GM21825 (cell line): ENCODE measurements at regions not wholly inside any gene's neighbourhood (a gene's known extent, or its start where the extent isn't known, plus 50 kb on each side); places are given as distances from the start of the nearest gene placed in this dataset.

Source experiments
- ATAC-seq: cut with Tn5 transposase; IDR thresholded peaks from one replicate; pipeline ENCODE4 v1.9.1; 2021; ENCODE audit warnings: mild to moderate bottlenecking, moderate library complexity; ENCODE audit not compliant: unreplicated experiment

DNA sequence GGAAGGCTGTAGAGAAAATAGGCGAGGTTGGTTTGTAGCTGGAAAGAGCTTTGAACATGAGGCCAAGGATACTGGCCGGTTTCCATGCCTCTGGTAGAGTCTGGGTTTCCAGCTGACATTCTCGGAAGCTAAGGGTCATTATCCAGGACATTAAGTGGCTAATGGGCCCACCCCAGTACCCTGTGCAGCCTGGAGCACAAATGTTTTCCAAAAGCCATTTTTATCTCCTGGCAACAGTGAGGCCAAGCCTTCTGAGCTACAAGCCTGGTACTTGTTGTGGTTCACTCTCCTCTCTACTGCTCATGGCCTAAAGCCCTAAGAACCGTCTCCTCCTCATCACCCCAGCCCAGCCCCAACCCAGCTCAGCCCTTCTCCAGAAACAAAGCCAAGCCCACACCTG lies 122.9 kb downstream of the DMRTA2 start:
- ATAC-seq: no peak

DNA sequence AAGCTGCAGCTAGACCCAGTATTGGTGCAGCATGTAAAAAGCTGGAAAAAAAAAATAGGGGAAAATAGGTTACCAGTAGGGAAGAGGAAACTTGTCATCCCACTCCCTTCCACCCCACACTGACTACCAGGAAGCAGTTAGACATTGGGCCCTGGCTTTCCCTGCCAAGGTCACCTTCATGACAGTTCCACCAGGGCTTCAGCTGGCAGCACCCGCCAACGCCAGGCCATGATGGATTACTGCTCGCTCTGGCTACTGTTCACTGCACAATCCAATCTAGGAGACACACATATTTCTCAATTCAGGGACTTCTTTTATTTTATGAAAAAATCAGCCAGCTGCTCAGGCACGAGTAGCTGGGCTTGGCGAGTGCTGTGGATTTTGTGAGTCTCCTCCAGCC lies 127.7 kb downstream of the DMRTA2 start:
- ATAC-seq: no peak

DNA sequence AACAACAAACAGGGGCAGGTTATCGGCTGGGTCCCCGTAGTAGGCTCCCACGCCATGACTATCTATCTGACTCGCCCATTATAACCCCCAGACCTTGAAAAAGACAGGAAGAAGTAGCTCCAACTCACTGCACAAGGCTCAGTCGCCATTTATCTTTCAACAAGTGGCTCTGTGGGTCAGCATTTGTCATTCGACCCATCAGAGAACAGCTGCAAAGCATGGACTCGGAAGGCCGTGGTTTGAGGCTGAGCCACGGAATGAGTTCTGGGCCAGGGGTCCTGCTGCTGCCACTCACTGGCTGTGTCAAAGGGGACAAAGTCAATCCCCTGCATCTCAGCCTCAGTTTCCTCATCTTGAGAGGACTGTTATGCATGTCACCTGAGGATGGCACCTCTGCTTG lies 131.0 kb downstream of the DMRTA2 start:
- ATAC-seq: no peak

DNA sequence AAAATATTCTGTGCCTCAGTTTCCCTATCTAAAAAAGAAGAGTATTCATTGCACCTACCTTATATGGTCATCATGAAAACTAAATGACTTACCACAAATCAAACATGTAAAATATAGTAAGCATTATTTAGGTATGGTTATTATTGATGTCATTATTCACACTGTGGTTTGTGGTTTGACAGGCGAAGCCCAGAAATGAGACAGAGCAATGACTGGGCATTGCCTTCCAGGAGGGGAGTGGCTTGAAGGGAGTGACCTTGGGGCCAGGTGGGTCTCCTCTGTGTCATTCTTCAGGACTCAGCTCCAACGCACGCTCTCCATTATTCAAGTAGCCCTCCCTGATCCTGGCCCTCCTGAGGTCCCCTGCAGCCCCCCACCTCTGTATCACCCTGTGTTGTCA lies 133.7 kb downstream of the DMRTA2 start:
- ATAC-seq: no peak

DNA sequence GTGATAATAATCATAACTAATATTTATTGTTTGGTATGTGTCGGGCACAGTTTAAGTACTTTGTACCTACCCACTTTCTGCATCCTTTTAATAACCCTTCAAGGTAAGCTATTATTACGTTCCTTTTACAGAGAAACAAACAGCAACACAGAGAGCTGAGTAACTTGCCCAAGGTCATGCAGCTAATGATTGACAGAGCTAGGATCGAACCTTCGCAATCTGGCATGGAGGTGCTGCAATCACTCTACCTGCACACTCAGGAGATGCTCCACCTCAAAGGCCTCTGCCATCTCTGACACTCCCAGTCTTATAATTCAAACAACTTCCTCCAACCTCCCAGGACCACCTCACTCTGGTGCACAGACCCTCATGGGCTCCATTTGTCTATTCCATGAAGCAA lies 137.2 kb downstream of the DMRTA2 start:
- no peak for ATAC-seq

DNA sequence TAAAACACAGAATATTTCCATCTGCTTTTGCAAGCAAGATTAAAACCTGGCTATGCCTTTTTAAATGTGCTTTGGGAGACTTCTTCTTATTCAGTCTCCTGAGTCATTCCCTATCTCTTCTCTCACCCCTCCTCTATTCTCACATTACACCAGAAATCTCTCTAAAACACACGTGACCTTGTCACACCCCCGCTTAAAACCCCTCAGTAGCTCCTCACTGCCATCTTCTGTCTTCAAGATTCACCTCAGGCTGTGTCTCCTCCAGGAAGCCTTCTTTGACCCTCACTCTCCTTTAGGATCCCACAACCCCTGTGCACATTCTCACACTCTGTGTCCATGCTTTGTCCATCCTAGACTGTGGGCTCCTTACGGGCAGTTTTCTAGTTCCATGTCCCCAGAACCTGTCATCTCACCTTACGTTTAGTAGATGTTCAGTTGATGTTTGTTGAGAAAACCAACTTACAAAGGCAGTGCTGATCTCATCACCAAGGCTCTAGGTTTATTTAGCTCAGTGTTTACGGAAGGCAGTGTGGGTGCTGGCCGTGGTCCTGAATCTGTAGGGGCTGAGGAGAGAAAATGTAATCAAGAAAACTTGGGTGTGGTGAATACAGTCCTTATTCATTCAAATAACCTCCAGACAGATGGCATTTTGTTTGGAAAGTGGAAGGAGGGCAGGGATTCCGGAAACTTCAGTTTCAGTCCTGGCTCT lies 143.5 kb downstream of the DMRTA2 start:
- ATAC-seq: no peak

DNA sequence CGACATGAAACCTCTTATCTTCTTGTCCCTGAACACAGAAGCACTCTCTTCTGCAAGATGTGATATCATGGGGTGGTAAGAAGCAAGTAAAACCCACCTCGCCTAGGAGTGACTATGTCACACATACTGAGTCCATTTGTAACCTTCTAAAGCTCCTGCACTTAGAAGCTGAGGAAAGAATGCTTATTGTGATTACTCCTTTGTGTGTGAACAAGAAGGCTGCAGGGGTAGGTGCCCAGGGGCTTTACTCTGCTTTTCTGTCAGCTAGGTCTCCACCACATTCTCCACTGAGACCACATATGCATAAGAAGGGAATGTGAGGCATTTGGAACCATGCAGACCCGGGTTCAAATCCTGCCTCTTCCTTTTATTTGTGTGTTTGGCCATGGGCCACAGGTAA lies 144.3 kb downstream of the DMRTA2 start:
- no peak for ATAC-seq

DNA sequence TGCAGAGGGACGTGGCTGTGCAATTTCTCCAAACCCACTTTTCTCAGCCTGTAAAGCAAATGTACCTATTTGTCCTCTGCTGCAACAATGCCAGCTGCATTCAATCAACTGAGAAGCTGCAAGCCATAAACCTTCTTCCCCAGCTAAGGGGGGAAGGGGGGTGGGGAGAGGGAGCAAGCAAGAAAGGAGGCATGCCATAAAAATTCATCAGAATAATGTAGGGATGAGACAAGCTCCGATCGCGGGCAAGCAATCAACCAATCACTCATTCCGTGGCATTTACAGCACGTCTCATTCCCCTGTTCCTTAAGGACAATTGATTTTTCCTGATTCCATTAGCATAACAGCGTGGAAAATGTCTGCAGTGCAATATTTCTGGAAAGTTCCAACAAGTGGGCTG lies 144.8 kb downstream of the DMRTA2 start:
- ATAC-seq: no peak

DNA sequence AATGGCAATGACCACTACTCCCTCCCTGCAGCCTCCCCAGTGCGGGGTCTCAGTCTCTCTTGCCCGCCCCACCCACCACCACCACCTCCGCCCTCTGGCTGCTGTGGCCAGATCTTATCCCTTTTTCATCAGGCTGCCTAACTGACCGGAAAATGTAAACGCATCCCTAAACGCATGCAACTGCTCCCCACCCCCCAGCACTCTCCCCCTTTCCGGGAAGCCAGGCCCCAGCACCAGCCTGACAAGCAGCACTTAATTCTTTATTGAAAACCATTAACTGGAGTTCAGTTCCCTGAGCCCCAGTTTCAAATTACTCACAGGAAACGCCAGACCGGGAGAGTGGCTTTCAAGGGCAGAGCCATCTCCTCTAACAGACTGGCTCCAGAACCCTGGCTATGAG lies 147.7 kb downstream of the DMRTA2 start:
- no peak for ATAC-seq

DNA sequence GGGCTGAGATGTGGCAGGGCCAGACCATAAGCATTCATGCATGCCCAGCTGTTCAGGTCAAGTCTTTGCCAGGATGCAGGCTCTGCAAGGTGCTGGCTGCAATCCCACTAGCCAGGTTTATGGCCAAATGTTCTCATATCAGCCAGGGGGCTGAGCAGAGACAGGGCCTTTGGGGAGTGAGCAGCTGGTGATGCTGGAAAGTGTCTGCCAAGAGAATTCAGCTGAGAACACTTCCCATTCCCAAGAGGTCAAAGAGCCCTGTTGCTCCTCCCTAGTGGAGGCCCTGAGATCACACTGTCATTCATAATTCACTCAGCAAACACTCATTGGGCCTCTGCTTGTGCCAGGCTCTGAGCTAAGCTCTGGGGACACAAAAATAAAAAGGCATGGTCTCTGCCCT lies 150.3 kb downstream of the DMRTA2 start:
- ATAC-seq: no peak

DNA sequence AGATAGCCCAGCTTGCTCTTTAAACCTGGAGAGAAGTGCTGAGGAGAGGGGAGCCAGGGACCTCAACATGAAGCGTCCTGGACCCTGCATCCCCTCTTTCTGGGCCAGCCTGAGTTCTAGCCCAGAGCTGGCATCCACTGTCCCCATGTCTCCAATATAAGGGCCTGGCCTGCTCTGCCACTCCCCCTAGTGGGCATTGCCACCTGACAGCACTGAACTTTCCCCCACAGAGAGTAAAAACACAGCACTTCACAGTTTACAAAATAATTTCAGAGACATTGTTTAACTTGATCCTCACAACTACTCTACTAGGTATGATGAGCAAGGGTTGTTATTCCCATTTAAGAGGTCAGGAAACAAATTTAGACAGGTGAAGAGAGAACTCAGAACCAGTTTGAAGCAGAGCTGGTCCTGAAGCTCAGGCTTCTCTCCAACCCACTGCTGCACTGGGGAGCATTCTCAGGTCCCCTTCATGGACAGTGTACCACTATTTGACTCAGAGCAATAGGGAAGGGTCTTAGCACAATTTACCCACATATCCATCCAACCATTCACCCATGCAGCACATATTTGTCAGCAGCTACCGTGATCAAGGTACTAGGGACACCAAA lies 151.2 kb downstream of the DMRTA2 start:
- ATAC-seq: no peak

DNA sequence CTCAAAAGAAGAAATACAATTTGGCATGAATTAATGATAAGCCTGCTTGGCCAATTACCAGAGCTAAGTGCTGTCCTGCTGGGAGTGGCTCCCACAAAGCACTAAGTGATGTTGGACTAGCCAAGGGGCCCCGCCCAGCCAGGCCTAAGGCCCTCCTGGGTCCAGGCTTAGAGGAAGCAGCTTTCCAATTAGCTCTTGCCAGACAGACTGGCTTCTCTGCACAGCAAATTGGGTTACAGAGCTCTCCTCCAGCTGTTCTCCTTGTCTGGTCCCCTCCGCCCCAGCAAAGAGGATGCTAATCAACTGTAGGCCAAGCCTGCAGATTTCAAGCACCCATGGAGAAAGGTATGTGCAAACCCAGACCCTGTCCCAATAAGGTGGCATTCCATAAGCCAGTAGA lies 151.9 kb downstream of the DMRTA2 start:
- no peak for ATAC-seq

DNA sequence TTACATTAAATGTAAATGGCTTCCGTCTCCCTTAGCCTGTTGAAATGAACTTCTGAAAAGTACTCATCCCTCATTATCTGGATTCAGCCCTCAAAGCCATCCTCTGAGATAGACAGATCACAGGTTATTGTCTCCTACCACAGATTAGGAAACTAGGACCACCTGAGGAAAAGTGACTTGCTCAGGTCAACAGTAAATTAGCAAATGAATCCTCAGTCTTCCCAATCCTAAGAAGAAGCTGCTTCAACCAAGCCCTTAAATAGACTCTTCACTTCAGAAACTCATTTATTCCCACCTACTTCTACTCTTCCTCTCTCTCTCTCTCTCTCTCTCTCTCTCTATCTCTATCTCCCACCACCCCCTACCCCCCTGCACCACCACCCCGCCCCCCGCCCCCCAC lies 152.3 kb downstream of the DMRTA2 start:
- ATAC-seq: no peak

DNA sequence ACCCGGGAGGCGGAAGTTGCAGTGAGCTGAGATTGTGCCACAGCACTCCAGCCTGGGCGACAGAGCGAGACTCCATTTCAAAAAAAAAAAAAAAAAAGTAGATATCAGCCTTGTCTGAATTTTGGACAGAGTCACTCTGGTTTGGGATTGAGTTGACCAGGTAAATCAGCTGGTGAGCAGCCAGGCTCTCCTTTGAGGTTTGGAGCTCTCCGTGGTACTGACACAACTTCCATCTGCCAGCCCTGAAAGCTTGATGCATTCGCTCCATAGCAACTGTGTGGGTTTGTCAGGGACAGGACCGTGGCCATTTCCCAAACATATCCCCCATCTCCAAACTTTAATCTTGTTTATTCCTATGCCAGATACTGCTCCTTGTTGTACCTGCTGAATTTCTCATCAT lies 155.2 kb downstream of the DMRTA2 start:
- ATAC-seq: no peak

DNA sequence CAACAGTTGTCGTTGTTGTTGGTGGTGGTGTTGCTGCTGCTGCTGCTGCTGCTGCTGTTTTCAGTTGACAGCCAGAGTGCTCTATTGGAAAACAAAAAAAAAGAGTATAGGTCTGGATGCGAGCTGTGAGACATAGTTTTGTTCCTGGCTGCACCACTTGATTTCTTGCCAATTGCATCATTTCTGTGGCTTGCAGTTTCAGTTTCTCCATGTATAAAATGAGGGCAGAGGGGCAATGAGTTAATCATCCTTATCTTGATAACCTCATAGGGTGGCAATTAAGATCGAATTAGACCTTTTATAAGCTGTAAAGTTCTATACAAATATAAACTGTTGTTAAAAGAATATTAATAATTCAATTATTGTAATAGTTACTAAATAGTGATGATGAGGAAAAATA lies 156.7 kb downstream of the DMRTA2 start:
- ATAC-seq: no peak

DNA sequence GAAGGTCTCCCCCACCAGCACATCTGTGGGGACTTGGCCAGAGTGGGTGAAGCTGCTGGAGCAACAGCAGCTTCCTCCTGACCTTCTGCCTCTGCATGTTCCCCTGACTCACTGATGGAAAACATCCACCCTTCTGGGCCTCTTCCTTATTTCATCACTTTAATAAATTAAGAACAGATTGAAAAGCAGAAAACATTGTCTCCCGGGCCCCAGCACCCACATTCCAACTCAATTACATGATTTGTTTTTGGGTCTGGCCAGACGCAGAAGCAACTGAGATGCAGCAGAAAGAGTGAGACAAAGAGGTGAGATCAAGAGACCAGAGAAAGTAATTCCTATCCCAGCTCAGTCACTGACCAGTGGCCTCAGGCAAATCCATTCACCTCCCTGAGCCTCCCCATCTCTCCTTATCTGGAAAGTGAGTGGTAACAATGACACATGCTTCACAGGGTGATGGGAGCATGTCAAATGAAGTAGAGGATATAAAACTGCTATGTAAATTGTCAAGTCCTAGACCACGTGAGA lies 157.1 kb downstream of the ELAVL4 start:
- no peak for ATAC-seq

DNA sequence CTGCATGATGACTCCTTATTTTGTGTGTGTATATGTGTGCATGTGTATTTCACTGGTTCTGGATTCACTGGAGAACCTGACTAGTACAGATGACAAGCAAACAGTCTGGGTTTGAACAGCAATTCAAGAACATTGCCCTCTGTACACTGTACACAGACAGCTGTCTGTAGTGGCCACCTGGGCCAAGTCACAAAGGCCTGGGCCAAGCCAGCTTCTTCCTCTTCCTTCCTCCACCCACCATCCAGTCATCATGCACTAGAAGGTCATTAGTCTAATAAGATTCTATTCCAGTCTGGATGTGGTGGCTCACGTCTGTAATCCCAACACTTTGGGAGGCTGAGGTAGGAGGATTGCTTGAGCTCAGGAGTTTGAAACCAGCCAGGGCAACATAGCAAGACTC lies 155.9 kb downstream of the ELAVL4 start:
- ATAC-seq: no peak

DNA sequence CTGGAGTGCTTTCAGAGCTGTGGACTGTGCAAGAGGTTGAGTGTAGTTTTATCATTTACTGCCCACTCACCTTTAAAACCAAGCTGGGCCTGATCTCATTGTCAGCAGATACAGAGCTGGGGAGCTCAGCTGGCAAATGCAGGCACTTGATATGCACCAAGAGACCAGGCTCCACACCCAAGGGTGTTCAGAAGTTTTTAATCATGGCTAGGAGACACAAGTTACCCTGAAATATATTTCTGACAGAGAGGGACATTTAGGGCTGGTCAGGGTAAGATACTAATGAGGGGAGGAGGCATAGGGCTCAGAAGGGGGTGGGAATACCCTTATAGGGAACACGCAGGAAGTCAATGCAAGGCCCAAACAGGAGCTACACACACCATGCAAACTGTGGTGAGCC lies 153.7 kb downstream of the ELAVL4 start:
- ATAC-seq: no peak

DNA sequence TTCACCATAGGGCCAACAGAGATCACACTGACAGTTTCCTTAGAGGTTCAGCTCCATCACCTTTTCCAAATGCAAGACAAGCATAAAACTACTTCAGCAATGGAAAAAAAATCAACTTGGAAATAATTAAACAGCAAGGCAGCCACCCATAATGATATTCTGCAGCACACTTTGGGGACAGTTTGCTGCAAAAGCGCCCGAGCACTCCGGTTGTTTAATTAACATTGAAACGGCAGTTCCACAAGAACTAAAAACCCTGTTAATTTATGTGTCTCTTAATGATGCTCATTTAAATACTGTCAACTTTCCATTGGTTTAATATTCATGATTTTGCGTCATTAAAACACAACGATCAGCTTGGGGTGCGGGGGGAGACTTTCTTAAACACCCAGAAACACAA lies 153.2 kb downstream of the ELAVL4 start:
- no peak for ATAC-seq

DNA sequence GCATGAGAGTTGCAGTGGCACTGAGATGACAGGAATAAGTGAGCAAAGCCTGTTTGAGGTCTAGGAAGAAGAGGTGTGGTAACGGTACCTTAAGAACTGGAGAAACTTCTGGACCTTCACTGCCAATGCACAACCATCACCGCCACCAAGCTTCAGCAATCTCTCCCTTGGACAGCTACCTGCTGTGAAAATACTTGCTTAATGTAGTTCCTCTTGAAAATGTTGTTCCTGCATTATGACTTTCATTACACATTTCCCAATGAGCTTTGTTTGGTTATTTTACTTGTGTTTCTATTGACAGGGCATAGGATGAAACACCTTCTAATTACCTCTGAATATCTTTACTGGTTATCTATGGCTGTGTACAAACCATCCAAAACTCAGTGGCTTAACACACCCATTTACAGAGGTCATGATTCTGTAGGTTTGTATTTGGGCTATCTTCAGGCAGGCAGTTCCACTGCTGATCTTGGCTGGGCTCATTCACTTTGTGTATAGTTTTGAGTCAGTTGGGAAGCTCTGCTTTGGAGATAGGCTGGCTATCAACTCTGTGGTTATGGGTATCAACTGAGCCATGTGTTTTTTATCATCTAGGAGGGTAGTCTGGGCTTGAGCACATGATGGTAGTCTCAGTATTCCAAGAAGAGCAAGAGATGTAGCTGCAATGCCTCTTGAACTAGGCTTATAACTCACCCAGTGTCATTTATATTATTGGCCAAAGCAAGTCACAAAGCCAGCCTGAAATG lies 149.4 kb downstream of the ELAVL4 start:
- ATAC-seq: no peak

DNA sequence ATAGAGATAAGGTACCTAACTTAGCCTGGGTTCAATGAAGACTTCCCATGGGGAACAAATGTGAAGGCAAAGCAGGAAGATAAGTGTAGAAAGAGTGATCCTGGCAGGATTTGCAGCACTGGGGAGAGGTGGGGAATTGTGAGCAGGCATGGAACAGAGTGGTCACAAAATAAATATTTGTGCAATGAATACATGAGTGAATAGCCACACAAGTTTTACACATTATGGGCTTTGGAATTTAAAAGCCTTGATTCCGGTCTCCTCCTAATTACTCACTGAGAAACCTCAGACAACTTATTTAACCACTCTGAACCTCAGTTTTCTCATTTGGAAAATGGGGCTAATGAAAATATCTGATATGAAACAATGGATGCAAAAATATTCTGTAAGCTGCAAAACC lies 148.3 kb downstream of the ELAVL4 start:
- ATAC-seq: no peak
